HTR-8/SVneo (cell line): ENCODE measurements at regions not wholly inside any gene's neighbourhood (a gene's known extent, or its start where the extent isn't known, plus 50 kb on each side); places are given as distances from the start of the nearest gene placed in this dataset.
"Not testable (repeated sequence)": the region's sequence is repeated elsewhere in the genome, so short reads cannot be mapped to it uniquely, and the experiment has no call there.

Experiments
- DNase-seq: peaks from one replicate; pipeline ENCODE4 v3.0.0; 2011; ENCODE audit warnings: low spot score, mixed read lengths; ENCODE audit not compliant: insufficient read length
- FAIRE-seq: peaks from 2 replicates; lab custom pipeline; 2011; peaks lifted over from hg19 to GRCh38; lab: Jason Lieb, UNC

GRCh38 chr5:99008009-99008408, 79.2 kb upstream of the CHD1 start:
- not testable (repeated sequence) for FAIRE-seq, DNase-seq

GRCh38 chr5:99005506-99005905, 76.7 kb upstream of the CHD1 start:
- DNase-seq (no peak), FAIRE-seq (no peak)

- FAIRE-seq (peak; percentile 16), DNase-seq (no peak)
Measured at GRCh38 chr5:99004960-99005359, 76.2 kb upstream of the CHD1 start.

- DNase-seq (no peak), FAIRE-seq (no peak)
Measured at GRCh38 chr5:99000876-99001275, 72.1 kb upstream of the CHD1 start.

GRCh38 chr5:99000221-99000620, 71.4 kb upstream of the CHD1 start:
- FAIRE-seq (no peak), DNase-seq (no peak)

GRCh38 chr5:98999631-99000030, 70.8 kb upstream of the CHD1 start:
- no peak for FAIRE-seq

GRCh38 chr5:98997000-98997399, 68.2 kb upstream of the CHD1 start:
- DNase-seq (no peak), FAIRE-seq (no peak)

More at GRCh38 chr5:98999631-99000030, 70.8 kb upstream of the CHD1 start:
- no peak for DNase-seq

GRCh38 chr5:98994611-98995010, 65.8 kb upstream of the CHD1 start:
- DNase-seq, result no peak
- FAIRE-seq, result no peak

GRCh38 chr5:98993512-98993911, 64.7 kb upstream of the CHD1 start:
- no peak for DNase-seq
- FAIRE-seq, result no peak

- FAIRE-seq (no peak), DNase-seq (no peak)
Measured at GRCh38 chr5:98992552-98992951, 63.7 kb upstream of the CHD1 start.

- no peak for FAIRE-seq
- no peak for DNase-seq
Measured at GRCh38 chr5:98989727-98990126, 60.9 kb upstream of the CHD1 start.

- DNase-seq (no peak), FAIRE-seq (no peak)
Measured at GRCh38 chr5:98986587-98986986, 57.8 kb upstream of the CHD1 start.

GRCh38 chr5:98982880-98983279, 54.1 kb upstream of the CHD1 start:
- FAIRE-seq, result no peak

More at GRCh38 chr5:98982880-98983279, 54.1 kb upstream of the CHD1 start:
- DNase-seq, result no peak
